HG03378 (cell line): ENCODE measurements at regions not wholly inside any gene's neighbourhood (a gene's known extent, or its start where the extent isn't known, plus 50 kb on each side); places are given as distances from the start of the nearest gene placed in this dataset.

Source experiments
- ATAC-seq: cut with Tn5 transposase; IDR thresholded peaks from one replicate; pipeline ENCODE4 v1.9.1; 2021; ENCODE audit warnings: mild to moderate bottlenecking, moderate library complexity; ENCODE audit not compliant: unreplicated experiment

DNA sequence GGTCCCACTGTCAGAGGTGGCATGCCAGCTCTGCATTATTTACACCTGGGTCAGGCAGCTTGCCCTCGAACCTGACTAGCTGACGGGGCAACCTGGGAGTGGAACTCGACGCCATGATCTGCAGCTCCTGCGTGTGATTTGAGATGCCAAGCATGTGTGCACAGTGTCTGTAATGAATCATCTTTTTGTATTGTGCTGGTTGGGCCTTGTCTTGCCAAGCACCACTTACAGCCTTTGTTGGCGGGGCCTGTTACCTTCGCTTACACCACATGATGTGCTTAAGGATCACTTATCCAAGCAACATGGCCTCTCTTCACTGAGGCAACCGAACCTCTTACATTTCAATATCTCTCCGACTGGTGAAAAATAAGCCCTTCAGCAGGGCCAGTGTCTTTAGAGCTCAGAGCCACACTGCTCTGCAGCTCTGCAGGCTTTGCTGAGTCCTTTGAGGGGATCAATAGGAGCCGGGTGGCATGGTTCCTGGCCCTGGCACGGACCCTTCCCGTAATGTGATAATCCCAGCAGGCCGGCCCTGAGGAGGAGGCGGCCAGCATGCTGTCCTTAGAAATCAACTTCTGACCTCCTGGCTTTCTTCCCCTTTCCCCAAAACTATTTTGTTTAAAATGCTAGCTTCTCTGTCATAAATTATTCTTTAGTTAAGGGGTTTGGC lies 297.7 kb upstream of the CD180 start:
- ATAC-seq, result no peak

DNA sequence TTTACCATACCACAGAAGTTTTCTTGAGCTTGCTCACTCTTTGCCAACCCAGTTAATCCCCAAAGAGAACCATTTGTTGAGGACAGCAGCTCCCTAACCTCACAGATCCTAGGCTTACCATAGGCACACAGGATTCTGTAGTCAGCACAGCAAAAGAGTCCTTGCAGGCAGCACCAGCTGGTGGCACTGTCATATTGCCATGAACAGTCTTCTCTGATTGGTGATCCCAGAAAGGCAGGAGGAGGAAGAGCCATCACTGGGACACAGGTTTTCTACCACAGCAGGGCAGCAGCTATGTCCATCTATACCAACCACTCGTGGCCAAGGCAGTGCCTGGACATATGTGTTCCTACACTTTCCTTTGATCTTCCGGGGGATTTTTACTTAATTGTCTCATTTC lies 297.1 kb upstream of the CD180 start:
- ATAC-seq, result no peak

DNA sequence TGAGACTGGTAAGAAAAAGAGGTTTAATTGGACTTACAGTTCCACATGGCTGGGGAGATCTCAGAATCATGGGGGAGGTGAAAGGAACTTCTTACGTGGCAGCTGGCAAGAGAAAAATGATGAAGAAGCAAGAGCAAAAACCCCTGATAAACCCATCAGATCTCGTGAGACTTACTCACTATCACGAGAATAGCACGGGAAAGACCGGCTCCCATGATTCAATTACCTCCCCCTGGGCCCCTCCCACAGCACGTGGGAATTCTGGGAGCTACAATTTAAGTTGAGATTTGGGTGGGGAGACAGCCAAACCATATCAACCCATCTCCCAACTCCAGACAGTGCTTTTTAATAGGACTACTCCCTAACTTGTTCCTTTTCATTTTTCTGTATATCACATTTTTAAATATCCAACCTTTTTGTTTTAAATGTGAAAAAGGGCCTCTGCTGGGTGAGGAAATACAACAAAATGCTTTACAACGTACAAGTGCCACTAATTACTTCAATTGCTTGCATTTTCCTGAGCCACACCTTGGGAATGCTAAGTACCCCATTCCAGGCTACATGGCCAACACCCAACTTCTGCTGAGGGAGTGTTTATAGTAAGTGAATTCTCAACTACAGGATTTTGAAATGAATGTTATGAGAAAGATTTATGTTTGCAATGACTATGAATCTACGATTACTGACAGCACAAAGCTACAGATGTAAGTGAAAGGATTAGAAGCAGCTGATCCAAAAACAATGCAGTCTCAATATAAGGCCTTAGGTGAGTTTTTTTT lies 294.1 kb upstream of the CD180 start:
- ATAC-seq, result no peak

DNA sequence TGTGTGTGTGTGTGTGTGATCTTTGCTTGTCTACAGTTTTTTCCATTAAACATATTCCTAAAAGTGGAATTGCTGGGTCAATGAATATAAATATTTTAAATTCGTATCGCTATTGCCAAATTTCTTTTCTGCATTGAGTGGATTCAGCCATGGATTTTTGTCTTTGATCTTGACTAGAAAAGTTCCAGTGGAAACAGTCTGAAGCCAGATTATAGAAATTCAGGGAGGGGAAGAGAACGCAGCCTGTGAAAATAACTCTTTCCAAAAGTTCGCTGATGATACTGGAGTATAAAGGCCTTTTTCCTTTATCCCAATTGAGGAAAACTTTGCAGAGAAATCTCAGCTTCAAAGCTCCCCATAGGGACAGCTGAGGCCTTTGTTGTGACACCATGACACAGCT lies 292.3 kb upstream of the CD180 start:
- no peak for ATAC-seq

DNA sequence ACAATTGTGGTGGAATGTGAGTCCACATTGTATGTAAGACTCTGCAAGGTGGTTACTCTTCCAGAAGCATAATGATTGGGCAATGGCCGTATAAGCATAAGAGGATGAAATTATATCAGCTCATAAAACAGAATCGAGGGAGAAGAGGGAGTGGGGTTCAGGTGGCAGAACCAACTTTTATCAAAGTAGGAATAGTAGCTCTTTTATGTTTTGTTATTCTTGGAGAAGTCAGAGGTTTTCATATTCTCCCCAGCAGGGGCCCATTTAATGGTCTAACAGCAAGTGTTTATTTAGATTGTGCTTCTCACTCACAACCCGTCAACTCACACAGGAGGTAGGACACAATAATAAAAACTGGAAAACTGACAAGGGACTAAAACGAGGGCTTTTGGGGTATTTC lies 291.3 kb upstream of the CD180 start:
- ATAC-seq, result no peak

DNA sequence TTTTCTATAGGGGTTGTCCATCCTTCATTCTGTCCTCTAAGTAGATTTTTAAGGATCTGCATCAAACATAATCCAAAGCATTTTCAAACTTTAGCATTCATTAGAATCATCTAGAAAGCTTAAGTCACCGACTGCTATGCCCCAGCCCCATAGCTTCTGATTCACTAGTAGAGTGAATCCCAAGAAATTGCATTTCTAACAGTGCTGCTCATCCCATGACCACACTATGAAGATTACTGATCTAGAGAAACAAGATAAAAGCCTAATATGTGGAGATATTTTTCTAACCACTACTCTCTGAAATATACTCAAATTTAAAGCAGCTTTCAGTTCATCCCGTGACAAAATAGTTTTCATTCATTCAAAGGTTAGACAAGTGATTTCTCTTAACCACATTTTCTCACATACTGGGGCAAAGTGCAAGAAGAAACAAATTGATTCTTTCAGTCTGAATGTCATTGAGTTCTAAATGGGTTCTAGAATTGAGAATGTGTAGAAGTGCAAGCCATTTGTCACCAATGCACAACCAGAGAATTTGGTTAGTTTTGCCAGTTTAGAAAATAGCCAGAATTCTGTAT lies 286.9 kb upstream of the CD180 start:
- no peak for ATAC-seq

DNA sequence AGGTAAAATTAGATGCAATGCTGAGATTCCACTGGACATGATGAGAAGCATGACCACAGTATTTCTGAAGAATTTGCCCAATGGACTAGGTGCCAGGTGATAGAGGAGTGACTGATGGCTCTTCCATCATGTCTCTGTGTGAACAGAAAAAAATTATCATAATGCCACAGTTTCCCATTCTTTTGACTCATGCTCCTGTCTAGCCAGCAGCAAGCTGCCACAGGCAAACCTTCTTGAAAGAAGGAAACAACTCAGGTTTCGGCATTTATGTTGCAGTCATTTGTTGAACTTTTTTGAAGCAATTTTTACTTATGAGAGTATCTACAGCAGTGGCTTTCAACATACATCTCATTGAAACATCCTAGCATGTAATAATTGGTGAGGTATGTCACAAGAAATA lies 284.8 kb upstream of the CD180 start:
- ATAC-seq, result no peak

DNA sequence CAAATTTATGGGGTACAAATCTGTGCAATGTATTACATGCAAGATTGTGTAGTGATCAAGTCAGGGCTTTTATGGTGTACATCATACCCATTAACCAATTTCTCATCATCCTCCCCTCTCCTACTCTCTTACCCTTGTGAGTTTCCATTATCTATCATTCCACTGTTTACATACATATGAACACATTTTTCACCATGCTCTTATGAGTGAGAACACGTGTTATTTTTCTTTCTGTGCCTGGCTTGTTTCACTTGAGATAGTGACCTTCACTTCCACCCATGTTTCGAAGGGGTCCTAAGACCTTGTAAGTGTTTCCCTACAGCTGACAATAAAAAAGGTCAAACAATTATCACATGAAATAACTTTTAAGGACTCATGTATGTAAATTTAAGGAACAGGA lies 281.7 kb upstream of the CD180 start:
- ATAC-seq, result no peak

DNA sequence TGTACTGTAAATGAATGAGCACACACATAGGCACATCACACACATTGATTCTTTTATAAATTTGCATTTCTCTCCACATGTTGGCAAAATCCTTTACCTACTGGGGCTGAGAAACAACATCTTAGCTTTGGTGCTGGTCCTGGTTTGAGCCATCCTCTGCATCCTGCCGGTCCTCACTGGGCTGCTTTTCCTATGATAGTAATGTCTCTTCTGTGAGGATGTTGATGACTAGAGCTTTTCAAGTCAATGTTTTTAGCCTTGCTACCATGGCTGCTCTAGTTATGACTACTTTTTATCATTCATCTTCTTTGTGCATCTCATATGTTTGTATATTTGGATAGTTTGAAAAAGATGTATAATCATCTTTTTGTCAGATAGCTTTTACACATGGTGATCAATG lies 280.4 kb upstream of the CD180 start:
- ATAC-seq, result no peak

DNA sequence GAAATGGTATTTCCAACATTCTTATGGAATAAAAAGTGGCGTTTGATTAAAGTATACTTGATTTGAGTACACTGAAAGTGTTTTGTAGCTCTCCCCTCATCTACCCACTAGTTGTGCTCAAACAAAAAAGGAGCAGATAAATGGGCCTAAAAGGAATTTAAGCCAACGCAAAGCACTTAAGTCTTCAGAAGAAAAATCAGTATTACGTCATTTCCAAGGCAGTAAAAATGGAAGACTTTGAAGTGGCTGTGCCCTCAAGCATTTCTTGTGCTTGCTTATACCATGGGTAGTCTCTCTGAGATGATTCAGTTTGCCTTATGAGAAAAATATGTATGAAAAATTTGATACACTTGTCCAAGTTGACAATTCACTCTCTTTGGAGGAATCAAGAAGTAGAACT lies 279.9 kb upstream of the CD180 start:
- ATAC-seq, result no peak

DNA sequence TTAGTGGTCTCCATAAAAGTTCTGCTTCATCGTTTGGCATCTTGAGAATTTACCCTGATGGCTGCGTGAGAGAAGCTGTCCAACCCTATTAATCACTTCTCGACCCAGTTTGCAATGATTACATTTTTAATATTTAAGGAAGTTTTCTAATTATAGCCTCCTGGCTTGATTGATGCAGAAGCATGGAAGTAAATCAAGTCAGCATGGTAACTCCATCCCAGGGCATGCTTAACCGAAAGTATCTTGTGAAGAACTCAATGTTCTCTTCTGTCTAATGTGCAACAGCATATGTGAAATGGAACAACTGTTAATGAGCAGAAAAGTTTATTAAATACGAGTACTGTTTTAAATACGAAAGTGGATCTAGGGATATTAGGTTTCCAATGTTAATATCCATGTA lies 278.9 kb upstream of the CD180 start:
- no peak for ATAC-seq

DNA sequence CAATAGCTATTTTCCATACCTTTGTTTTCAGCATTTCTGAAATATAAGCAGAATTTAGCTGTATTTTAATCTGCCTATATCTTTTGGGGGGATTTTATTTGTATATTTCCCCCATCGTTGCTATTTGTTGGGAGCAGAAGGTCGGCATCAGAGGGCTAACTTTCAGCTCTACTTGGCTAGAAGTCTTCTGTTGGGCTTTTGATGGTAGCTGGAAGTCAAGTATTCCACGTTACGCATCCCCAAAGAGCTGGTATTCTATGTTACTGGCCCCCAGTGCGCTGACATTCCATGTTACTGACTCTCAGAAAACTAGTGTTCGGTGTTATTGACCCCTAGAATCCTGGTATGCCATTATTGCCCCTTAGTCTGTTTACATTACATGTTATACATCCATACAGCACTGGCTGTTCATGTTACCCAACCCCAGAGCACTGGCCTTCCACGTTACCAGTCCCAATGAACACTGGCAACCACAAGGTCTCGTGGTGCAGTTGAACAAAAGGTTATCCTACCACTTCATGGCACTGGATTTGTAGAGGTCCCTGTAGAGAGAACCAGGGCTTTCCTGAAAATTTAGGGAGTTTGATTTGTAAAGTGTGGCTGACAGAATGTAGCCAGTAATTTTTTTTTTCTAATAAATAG lies 278.1 kb upstream of the CD180 start:
- no peak for ATAC-seq

DNA sequence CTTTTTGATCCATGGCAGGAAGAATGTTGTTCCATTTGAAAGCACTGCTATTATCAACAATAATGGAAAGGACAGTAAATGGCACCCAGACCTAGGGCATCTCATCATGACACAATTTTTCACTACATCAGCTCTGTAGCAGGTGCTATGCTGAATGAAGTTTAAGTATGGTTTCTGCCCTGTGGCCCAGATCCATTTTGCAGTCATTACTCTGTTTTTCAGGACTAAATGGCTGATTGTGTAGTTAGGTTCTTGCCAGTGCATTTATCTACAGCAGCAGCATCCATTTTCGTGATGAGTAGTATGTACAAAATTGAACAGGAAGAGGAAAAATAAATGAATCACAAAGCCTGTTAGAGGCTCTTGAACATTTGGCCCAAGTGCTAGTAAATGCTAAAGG lies 270.5 kb upstream of the CD180 start:
- ATAC-seq, result no peak

DNA sequence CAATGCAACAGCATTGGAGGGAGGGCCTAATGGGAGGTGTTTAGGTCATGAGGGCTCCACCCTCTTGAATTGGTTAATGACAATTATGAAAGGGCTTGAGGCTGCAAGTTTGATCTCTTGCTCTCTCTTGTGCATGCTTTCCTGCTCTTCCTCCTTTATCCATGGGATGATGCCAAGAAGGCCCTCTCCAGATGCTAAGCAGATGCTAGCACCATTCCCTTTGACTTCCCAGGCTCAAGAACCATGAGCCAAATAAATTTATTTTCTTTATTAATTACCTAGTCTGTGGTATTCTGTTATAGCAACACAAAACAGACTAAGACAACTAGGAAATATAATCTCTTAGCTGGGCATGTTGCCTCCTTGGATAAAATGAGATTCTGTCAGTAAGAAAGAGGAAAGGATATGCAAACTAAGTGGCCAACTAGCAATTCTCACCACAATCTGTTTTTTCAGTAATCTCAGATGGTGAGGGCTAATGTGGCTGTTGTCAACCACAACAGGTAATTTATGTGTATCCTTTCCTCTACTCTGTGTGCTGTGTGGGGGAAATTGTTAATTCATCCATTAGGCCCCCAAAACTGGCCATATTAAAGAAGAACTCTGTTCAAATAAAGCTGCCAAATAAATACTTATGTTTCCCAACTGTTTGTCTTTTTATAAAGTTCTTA lies 269.1 kb upstream of the CD180 start:
- ATAC-seq, result no peak

DNA sequence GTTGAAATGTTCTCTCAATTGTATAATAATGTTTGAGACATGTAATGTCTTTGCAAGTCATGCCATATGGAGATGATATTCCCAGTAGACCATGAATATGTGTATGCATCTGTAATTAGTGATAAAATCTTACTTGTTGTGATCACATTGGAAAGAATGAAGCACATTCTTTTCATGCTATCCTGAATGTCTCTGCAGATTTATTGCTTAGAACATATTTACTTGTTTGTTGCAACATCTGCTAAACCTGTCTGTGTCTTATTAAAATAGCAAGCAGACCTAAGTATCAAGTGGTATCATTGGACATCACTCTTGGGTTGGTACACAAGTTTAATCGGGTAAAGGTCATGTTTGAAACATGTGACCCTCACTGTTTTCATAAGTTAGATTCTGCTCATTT lies 265.5 kb upstream of the CD180 start:
- no peak for ATAC-seq

DNA sequence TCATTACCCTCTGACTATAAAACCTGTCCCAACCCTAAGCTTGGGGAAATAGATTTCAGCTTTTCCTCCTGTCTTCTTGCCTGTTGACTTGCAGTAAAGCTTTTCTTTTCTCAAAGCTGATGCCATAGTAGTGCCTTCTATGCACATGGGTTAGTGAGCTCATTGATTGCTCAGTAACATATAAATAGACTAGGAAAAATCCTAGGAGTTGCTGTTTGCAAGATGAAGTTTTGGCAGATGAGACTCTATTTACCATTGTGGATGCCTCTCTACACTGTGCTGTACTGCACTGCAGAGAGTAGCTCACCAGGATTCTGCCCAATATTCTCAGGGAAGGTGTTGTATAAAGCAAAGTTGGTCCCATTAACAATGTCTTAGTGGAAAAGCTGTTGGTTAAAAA lies 262.7 kb upstream of the CD180 start:
- ATAC-seq, result no peak

DNA sequence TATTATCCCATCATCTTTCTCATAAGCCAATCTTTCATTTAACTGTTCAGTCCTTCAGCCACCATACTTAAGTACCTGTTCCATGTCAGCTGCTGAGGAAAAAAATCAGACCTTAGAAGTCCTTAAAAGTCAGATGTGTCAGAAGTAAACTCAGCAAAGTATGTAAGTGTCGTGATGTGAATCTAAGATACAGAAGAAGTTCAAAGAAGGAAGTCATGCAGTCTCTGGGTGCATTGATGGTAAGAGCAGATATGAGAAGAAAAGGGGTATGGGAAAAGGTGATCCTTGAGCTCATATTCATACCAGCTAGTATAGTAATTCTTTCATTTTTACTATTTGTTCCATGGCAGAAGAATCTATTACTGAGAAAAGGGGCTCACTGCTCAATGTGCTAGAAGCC lies 259.4 kb upstream of the CD180 start:
- ATAC-seq, result no peak

DNA sequence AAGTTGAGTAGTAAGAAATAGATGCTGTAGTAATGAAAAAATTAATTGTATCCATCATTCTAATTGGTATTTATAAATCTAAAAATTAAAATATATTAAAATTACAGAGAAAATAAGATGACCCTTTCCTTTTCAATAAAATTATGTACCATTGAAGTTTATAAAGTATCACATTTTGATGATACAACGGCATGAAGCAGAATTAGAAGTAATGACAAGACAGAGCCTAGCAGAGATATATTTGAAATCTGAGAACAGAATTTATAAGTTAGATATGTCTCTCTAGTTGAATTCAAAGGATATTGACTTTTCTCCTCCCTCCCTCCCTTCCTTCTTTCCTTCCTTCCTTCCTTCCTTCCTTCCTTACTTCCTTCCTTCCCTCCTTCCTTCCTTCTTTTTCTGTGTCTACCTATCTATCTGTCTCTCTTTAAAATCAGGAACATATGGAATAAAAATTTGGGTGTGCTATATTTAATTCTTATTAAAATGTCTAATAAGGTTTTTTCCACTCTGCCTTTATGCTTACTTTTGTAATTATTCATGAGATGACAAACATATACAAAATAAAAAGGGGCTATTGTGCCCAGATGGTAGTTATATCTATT lies 258.5 kb upstream of the CD180 start:
- no peak for ATAC-seq

DNA sequence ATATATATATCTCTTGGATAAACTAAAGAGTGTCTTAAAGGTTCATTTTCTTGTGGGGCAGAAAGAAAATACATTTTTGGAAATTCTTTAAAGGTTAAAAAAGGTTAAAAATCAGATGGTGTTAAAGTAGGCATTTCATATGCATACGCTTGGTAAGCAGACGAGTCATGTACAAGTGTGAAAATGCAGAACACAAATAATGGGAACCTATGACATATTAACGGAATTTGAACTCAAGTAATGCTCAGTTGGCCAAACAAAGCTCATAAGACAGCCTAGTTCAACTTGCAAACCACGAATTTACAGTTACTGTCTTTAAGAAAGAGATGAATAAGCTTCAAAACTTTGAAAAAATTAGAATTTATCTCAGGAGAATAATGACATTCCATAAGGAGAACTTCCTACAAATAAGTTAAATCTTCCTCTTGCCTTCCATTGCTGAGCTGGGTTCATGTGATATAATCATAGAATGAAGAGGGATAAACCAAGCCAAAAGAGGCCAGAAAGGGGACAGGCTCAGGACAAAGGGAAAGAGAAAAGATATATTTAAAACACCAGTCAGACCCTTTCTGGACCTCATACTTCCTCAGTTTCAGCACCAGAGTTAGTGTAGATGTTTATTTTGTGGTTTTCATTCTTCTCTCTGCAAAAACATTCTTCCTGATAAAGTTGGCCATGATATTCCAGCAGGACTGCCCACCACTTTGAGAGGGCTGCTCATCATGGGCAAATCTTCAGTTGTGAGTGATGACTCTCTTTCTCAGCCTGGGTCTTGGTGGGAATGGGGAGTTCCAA lies 256.7 kb upstream of the CD180 start:
- ATAC-seq, result no peak

DNA sequence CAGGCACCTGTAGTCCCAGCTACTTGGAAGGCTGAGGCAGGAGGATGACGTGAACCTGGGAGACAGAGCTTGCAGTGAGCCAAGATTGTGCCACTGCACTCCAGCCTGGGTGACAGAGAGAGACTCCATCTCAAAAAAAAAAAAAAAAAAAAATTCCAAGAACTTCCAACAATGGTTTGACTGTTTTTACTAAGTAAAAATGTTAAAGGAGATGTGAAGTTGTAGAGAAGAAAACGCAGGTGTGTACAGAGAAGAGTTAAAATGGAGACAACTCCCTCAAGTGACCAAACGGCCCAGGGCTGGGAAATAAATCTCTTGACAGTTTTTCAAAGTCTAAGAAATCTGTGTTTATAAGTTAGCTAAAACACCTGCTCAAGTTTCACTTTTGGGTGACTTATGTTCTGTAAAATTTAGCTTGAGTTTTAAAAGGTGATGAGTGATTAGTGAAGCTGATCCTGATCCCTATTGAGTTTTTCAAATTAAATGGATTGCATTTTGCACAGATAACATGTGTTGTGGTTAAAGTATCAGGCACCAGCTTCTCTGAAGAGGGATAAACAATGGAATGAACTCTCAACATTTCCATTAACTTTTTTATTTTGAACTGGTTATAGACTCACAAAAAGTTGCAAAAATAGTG lies 255.2 kb upstream of the CD180 start:
- no peak for ATAC-seq
